ENCODE measurements at regions not wholly inside any gene's neighbourhood (a gene's known extent, or its start where the extent isn't known, plus 50 kb on each side); places are given as distances from the start of the nearest gene placed in this dataset.

DNA sequence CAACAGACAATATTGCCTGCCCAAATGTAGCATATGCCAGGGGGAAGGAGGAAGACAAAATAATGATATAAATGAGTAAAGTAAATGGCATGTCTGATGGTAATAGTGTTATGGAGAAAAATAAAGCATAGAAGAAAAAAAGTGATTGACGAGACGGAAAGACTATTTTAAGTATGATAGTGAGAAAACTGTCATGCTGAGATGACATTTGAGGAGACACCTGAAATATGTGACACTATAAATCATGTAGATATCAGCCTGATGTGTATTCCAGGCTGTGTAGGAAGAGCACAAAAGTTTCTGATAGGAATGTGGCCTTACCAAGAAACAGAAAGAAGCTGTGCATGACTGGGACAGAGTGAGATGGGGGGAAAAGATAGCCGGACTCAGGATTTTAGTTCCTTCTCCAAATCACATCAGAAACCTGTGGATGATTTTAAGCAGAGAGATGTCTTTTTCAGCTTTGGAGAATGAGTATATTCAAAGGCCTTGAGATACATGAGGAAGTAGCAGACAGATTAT lies 387.3 kb upstream of the SYT4 start (continued):
- TF ChIP-seq, protein P1, sequence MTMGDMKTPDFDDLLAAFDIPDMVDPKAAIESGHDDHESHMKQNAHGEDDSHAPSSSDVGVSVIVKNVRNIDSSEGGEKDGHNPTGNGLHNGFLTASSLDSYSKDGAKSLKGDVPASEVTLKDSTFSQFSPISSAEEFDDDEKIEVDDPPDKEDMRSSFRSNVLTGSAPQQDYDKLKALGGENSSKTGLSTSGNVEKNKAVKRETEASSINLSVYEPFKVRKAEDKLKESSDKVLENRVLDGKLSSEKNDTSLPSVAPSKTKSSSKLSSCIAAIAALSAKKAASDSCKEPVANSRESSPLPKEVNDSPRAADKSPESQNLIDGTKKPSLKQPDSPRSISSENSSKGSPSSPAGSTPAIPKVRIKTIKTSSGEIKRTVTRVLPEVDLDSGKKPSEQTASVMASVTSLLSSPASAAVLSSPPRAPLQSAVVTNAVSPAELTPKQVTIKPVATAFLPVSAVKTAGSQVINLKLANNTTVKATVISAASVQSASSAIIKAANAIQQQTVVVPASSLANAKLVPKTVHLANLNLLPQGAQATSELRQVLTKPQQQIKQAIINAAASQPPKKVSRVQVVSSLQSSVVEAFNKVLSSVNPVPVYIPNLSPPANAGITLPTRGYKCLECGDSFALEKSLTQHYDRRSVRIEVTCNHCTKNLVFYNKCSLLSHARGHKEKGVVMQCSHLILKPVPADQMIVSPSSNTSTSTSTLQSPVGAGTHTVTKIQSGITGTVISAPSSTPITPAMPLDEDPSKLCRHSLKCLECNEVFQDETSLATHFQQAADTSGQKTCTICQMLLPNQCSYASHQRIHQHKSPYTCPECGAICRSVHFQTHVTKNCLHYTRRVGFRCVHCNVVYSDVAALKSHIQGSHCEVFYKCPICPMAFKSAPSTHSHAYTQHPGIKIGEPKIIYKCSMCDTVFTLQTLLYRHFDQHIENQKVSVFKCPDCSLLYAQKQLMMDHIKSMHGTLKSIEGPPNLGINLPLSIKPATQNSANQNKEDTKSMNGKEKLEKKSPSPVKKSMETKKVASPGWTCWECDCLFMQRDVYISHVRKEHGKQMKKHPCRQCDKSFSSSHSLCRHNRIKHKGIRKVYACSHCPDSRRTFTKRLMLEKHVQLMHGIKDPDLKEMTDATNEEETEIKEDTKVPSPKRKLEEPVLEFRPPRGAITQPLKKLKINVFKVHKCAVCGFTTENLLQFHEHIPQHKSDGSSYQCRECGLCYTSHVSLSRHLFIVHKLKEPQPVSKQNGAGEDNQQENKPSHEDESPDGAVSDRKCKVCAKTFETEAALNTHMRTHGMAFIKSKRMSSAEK (CRISPR knock-in tag; IDR thresholded peaks at IDR 0.05; ENCODE audit: borderline replicate concordance): no peak
- TF ChIP-seq NR2C2 (CRISPR knock-in tag; IDR thresholded peaks at IDR 0.05): no peak
- TF ChIP-seq GTF2I (CRISPR knock-in tag; conservative IDR thresholded peaks at IDR 0.05): no peak
- TF ChIP-seq CBFB (CRISPR knock-in tag; IDR thresholded peaks at IDR 0.05; ENCODE audit: low read depth): no peak
- no peak for TF ChIP-seq ZNF263 (CRISPR knock-in tag; IDR thresholded peaks at IDR 0.05; ENCODE audit: low read depth)
- TF ChIP-seq SOX15 (CRISPR knock-in tag; IDR thresholded peaks at IDR 0.05): no peak

DNA sequence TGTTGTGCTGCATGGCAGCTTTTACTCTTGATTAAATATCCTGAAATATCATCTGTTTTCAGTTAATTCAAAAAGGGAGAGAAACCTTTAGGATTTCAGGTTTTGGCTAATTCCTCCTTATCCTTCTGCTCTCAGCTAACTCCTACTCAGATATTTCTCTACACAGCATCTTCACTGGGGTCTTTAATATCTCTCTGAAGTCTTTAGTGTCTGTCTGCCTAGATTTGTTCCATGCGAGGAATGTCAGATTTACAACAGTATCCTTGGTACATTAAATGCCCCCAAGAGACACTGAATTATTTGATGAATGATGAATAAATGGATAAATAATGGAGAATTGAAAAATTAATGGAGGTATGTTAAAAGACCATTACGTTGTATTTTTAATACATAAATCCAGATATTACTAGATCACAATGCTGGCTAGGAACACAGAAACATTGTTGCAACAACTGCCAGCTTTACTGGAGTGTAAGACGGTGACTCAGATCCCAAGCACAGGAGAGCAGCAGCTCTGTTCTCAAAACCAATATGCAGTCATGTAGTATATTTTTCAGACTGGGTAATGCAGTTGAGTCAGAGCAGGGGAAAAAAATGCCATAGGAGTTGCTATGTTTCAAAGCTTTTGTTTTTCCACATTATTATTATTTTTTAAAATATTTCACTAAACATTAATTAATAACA lies 388.0 kb upstream of the SYT4 start:
- no peaks in the 10 kb centered on the region for H3K27me3 Mint-ChIP-seq (ENCODE audit: low read depth)
- ChIA-PET POLR2A (no interaction called here), CTCF (no interaction called here)
- no peak overlapping the region for H3K4me3 Mint-ChIP-seq
- no peaks in the 10 kb centered on the region for H3K9me3 Mint-ChIP-seq
- ATAC-seq: no peak
- no peak for DNase-seq (ENCODE audit: low spot score)
- no peaks in the 10 kb centered on the region for H3K36me3 Mint-ChIP-seq
- H3K4me1 Mint-ChIP-seq: peaks cover 19% of the 10 kb centered on the region
- TF ChIP-seq, protein P2, sequence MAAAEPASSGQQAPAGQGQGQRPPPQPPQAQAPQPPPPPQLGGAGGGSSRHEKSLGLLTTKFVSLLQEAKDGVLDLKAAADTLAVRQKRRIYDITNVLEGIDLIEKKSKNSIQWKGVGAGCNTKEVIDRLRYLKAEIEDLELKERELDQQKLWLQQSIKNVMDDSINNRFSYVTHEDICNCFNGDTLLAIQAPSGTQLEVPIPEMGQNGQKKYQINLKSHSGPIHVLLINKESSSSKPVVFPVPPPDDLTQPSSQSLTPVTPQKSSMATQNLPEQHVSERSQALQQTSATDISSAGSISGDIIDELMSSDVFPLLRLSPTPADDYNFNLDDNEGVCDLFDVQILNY (CRISPR knock-in tag; IDR thresholded peaks at IDR 0.05): no peak
- TF ChIP-seq HMGA2 (CRISPR knock-in tag; IDR thresholded peaks at IDR 0.05): peak; percentile 22; the same call in 1 of the 2 replicates
- TF ChIP-seq, protein P3, sequence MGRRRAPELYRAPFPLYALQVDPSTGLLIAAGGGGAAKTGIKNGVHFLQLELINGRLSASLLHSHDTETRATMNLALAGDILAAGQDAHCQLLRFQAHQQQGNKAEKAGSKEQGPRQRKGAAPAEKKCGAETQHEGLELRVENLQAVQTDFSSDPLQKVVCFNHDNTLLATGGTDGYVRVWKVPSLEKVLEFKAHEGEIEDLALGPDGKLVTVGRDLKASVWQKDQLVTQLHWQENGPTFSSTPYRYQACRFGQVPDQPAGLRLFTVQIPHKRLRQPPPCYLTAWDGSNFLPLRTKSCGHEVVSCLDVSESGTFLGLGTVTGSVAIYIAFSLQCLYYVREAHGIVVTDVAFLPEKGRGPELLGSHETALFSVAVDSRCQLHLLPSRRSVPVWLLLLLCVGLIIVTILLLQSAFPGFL (CRISPR knock-in tag; IDR thresholded peaks at IDR 0.05; ENCODE audit: borderline replicate concordance): no peak
- no peak overlapping the region; the same call in 1 of the 2 replicates for H3K27ac Mint-ChIP-seq

DNA sequence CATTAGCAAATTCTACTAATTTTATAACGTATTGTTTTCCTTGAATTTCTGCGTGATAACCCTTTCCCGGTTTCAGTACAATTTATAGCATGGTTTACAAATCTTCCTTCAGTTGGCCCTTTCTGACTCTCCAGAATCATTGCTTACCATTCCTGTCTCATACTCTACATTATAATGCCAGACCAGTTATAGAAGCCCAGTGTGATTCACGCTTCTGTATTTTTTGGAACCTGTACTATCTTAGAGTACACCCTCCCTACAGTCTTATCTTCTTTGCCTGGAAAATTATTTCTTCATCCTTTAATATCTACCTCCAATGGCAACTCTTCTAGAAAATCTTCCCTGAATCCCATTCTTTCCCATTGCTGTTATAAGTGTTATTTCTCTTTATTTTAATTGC lies 391.6 kb upstream of the SYT4 start:
- no peak overlapping the region for H3K27ac Mint-ChIP-seq
- no peaks in the 10 kb centered on the region for H3K27me3 Mint-ChIP-seq (ENCODE audit: low read depth)
- ATAC-seq: no peak
- peaks cover 3% of the 10 kb centered on the region; the same call in 1 of the 2 replicates for H3K9me3 Mint-ChIP-seq
- no peak overlapping the region for H3K4me3 Mint-ChIP-seq
- no peak for DNase-seq (ENCODE audit: low spot score)
- H3K36me3 Mint-ChIP-seq: no peaks in the 10 kb centered on the region
- ChIA-PET CTCF (no interaction called here), POLR2A (no interaction called here)
- TF ChIP-seq JAZF1 (CRISPR knock-in tag; IDR thresholded peaks at IDR 0.05) (no peak), ZNF396 (CRISPR knock-in tag; IDR thresholded peaks at IDR 0.05; ENCODE audit: borderline replicate concordance) (no peak), NFYB (CRISPR knock-in tag; conservative IDR thresholded peaks at IDR 0.05; ENCODE audit: low read depth) (no peak), ZNF416 (CRISPR knock-in tag; IDR thresholded peaks at IDR 0.05) (no peak), FOXP1 (CRISPR knock-in tag; IDR thresholded peaks at IDR 0.05; ENCODE audit: borderline replicate concordance) (no peak), TP53 (CRISPR knock-in tag; IDR thresholded peaks at IDR 0.05) (no peak), FOXJ3 (CRISPR knock-in tag; IDR thresholded peaks at IDR 0.05; ENCODE audit: borderline replicate concordance) (no peak), FOXK1 (CRISPR knock-in tag; IDR thresholded peaks at IDR 0.05) (no peak)
- TF ChIP-seq, protein P4, sequence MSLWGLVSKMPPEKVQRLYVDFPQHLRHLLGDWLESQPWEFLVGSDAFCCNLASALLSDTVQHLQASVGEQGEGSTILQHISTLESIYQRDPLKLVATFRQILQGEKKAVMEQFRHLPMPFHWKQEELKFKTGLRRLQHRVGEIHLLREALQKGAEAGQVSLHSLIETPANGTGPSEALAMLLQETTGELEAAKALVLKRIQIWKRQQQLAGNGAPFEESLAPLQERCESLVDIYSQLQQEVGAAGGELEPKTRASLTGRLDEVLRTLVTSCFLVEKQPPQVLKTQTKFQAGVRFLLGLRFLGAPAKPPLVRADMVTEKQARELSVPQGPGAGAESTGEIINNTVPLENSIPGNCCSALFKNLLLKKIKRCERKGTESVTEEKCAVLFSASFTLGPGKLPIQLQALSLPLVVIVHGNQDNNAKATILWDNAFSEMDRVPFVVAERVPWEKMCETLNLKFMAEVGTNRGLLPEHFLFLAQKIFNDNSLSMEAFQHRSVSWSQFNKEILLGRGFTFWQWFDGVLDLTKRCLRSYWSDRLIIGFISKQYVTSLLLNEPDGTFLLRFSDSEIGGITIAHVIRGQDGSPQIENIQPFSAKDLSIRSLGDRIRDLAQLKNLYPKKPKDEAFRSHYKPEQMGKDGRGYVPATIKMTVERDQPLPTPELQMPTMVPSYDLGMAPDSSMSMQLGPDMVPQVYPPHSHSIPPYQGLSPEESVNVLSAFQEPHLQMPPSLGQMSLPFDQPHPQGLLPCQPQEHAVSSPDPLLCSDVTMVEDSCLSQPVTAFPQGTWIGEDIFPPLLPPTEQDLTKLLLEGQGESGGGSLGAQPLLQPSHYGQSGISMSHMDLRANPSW (CRISPR knock-in tag; conservative IDR thresholded peaks at IDR 0.05; ENCODE audit: low read depth): no peak
- TF ChIP-seq, protein P5, sequence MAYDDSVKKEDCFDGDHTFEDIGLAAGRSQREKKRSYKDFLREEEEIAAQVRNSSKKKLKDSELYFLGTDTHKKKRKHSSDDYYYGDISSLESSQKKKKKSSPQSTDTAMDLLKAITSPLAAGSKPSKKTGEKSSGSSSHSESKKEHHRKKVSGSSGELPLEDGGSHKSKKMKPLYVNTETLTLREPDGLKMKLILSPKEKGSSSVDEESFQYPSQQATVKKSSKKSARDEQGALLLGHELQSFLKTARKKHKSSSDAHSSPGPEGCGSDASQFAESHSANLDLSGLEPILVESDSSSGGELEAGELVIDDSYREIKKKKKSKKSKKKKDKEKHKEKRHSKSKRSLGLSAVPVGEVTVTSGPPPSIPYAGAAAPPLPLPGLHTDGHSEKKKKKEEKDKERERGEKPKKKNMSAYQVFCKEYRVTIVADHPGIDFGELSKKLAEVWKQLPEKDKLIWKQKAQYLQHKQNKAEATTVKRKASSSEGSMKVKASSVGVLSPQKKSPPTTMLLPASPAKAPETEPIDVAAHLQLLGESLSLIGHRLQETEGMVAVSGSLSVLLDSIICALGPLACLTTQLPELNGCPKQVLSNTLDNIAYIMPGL (CRISPR knock-in tag; IDR thresholded peaks at IDR 0.05): no peak
- TF ChIP-seq, protein P6, sequence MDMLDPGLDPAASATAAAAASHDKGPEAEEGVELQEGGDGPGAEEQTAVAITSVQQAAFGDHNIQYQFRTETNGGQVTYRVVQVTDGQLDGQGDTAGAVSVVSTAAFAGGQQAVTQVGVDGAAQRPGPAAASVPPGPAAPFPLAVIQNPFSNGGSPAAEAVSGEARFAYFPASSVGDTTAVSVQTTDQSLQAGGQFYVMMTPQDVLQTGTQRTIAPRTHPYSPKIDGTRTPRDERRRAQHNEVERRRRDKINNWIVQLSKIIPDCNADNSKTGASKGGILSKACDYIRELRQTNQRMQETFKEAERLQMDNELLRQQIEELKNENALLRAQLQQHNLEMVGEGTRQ (CRISPR knock-in tag; IDR thresholded peaks at IDR 0.05): no peak
- TF ChIP-seq, protein P2 (CRISPR knock-in tag; IDR thresholded peaks at IDR 0.05): no peak
- H3K4me1 Mint-ChIP-seq: peaks cover 11% of the 10 kb centered on the region
